PC-3 (cell line): ENCODE measurements at regions not wholly inside any gene's neighbourhood (a gene's known extent, or its start where the extent isn't known, plus 50 kb on each side); places are given as distances from the start of the nearest gene placed in this dataset.
"Not testable (repeated sequence)": the region's sequence is repeated elsewhere in the genome, so short reads cannot be mapped to it uniquely, and the experiment has no call there.

Source experiments
- ATAC-seq: fragments of 200-7000 bp; cut with Tn5 transposase; 2 replicates; pipeline ENCODE4 v1.9.1; 2020; ENCODE audit warnings: mild to moderate bottlenecking, moderate library complexity
- BruUV-seq: library from RNA; stranded (reverse); fragments of 400-500 nt; replicated peaks from 2 replicates; lab custom pipeline; 2021; lab: Mats Ljungman, UMichigan
- CTCF ChIA-PET: fragments of 300-600 bp; sonication (Branson Sonifier 250); formaldehyde crosslinking; loops from one replicate; lab custom pipeline; 2022; ENCODE audit warnings: antibody characterized with exemption; lab: Charles Lee
- POLR2A ChIA-PET: fragments of 300-600 bp; sonication (Branson Sonifier 250); formaldehyde crosslinking; loops from one replicate; lab custom pipeline; 2022; ENCODE audit warnings: antibody characterized with exemption; ENCODE audit not compliant: unreplicated experiment; lab: Charles Lee
- DNase-seq: peaks from one replicate; pipeline ENCODE4 v3.0.0-alpha.2; 2015
- H2AFZ ChIP-seq: fragments of 300-600 bp; sonication (generic); 2 replicates; pipeline ENCODE4 v1.6.0; 2016; ENCODE audit warnings: antibody characterized with exemption, low read length
- H3F3A ChIP-seq: fragments of 300-600 bp; sonication (generic); one replicate; pipeline ENCODE4 v1.6.0; 2017; ENCODE audit warnings: antibody characterized with exemption, low read length, control low read depth, mild to moderate bottlenecking; ENCODE audit not compliant: unreplicated experiment
- H3K27ac ChIP-seq: fragments of 300-600 bp; sonication (generic); 2 replicates; pipeline ENCODE4 v1.5.1; 2016; ENCODE audit warnings: mild to moderate bottlenecking, low read length
- H3K27me3 ChIP-seq: fragments of 300-600 bp; sonication (generic); 2 replicates; pipeline ENCODE4 v1.6.1; 2016; ENCODE audit warnings: low read length, mixed read lengths
- H3K36me3 ChIP-seq: fragments of 300-600 bp; sonication (generic); 2 replicates; pipeline ENCODE4 v1.6.1; 2016; ENCODE audit warnings: low read depth, mixed run types, low read length, mixed read lengths
- H3K4me1 ChIP-seq: fragments of 300-600 bp; sonication (generic); 2 replicates; pipeline ENCODE4 v1.5.1; 2016; ENCODE audit warnings: low read length; ENCODE audit not compliant: insufficient read depth
- H3K4me2 ChIP-seq: fragments of 300-600 bp; sonication (generic); 2 replicates; pipeline ENCODE4 v1.6.0; 2016; ENCODE audit warnings: low read length
- H3K4me3 ChIP-seq: fragments of 300-600 bp; sonication (generic); 2 replicates; pipeline ENCODE4 v1.5.1; 2016; ENCODE audit warnings: mild to moderate bottlenecking, low read length, mixed read lengths
- H3K79me2 ChIP-seq: fragments of 300-600 bp; sonication (generic); 2 replicates; pipeline ENCODE4 v1.6.1; 2017; ENCODE audit warnings: low read length, mixed read lengths
- H3K9ac ChIP-seq: fragments of 300-600 bp; sonication (generic); 2 replicates; pipeline ENCODE4 v1.6.0; 2016; ENCODE audit warnings: mild to moderate bottlenecking, low read length
- H3K9me2 ChIP-seq: fragments of 300-600 bp; sonication (generic); replicated peaks from 2 replicates; pipeline ENCODE4 v1.6.1; 2016; ENCODE audit warnings: mixed run types, low read length, mixed read lengths
- H3K9me3 ChIP-seq: fragments of 300-600 bp; sonication (generic); 2 replicates; pipeline ENCODE4 v1.6.1; 2016; ENCODE audit warnings: low read length, mixed read lengths
- H4K20me1 ChIP-seq: fragments of 300-600 bp; sonication (generic); 2 replicates; pipeline ENCODE4 v1.6.1; 2016; ENCODE audit warnings: low read length, mixed read lengths
- CTCF ChIP-seq: fragments of 300-600 bp; sonication (generic); conservative IDR thresholded peaks from 2 replicates; pipeline ENCODE4 v1.5.1; 2017; ENCODE audit warnings: antibody characterized with exemption, low read depth, mild to moderate bottlenecking, low read length
- EZH2 ChIP-seq: fragments of 300-600 bp; sonication (generic); IDR thresholded peaks from one replicate; pipeline ENCODE4 v1.6.1; 2017; ENCODE audit warnings: antibody characterized with exemption, mild to moderate bottlenecking, low read length; ENCODE audit not compliant: unreplicated experiment
- EZH2phosphoT487 ChIP-seq: fragments of 300-600 bp; sonication (generic); IDR thresholded peaks from 2 replicates; pipeline ENCODE4 v1.6.1; 2018; ENCODE audit warnings: mild to moderate bottlenecking, antibody characterized with exemption, low read length, borderline replicate concordance
- intact Hi-C: fragments of 100-400 bp; cut with micrococcal nuclease; formaldehyde crosslinking; loops from 2 replicates; pipeline ENCODE4 v1.9.0; 2023

- intact Hi-C loops = loop anchor here (2.0 to 5.0 kb wide), 3 partner anchors 125 to 235 kb away; no protein-coding TSS in a partner anchor
- no TSS peak for BruUV-seq
- peak; percentile 92 for ATAC-seq
- H3K4me2 ChIP-seq = peak overlapping the region; percentile 30
- POLR2A ChIA-PET = no interaction called here
- no peaks in the 10 kb centered on the region for H4K20me1 ChIP-seq
- peak; percentile 95 for DNase-seq
- peaks cover 57% of the 10 kb centered on the region for H3K4me1 ChIP-seq
- H2AFZ ChIP-seq = peak overlapping the region; percentile 14; the same call in 1 of the 2 replicates
- no peaks in the 10 kb centered on the region for H3K9me3 ChIP-seq
- no peaks in the 10 kb centered on the region for H3F3A ChIP-seq
- TF ChIP-seq EZH2 = no peak
- TF ChIP-seq EZH2phosphoT487 = no peak
- no peak for TF ChIP-seq CTCF
- CTCF ChIA-PET = no interaction called here
- no peak overlapping the region for H3K4me3 ChIP-seq
- H3K9ac ChIP-seq = peak overlapping the region; percentile 35
- no peaks in the 10 kb centered on the region for H3K79me2 ChIP-seq
- no peaks in the 10 kb centered on the region for H3K9me2 ChIP-seq
- H3K27ac ChIP-seq = peak overlapping the region; percentile 84
- H3K27me3 ChIP-seq = no peaks in the 10 kb centered on the region
- no peaks in the 10 kb centered on the region for H3K36me3 ChIP-seq
These were observed 1273.0 kb downstream of the EFNA5 start for GRCh38 chr5:106397700-106398099.

- peak overlapping the region; percentile 15; the same call in 1 of the 2 replicates for H3K27ac ChIP-seq
- H3K4me3 ChIP-seq = no peak overlapping the region
- no peaks in the 10 kb centered on the region for H3K36me3 ChIP-seq
- H3K4me2 ChIP-seq = no peak overlapping the region
- H3K9me2 ChIP-seq = no peaks in the 10 kb centered on the region
- no peak overlapping the region for H2AFZ ChIP-seq
- no peak for ATAC-seq
- H3K27me3 ChIP-seq = no peaks in the 10 kb centered on the region
- H3K9ac ChIP-seq = no peak overlapping the region
- H4K20me1 ChIP-seq = no peaks in the 10 kb centered on the region
- H3K4me1 ChIP-seq = peaks cover 27% of the 10 kb centered on the region
- BruUV-seq = no TSS peak
- H3F3A ChIP-seq = no peaks in the 10 kb centered on the region
- TF ChIP-seq EZH2 = no peak
- TF ChIP-seq EZH2phosphoT487 = no peak
- no peak for TF ChIP-seq CTCF
- H3K9me3 ChIP-seq = no peaks in the 10 kb centered on the region
- POLR2A ChIA-PET = no interaction called here
- no peaks in the 10 kb centered on the region for H3K79me2 ChIP-seq
- DNase-seq = no peak
- intact Hi-C loops = no loop called here
- CTCF ChIA-PET = no interaction called here
These were observed 1277.5 kb downstream of the EFNA5 start for GRCh38 chr5:106393276-106393675.

- intact Hi-C loops = no loop called here
- no peak overlapping the region for H2AFZ ChIP-seq
- ChIA-PET CTCF (no interaction called here), POLR2A (no interaction called here)
- DNase-seq = peak; percentile 77
- no TSS peak for BruUV-seq
- no peaks in the 10 kb centered on the region for H3K9me3 ChIP-seq
- H3K36me3 ChIP-seq = no peaks in the 10 kb centered on the region
- ATAC-seq = peak; percentile 20; the same call in 1 of the 2 replicates
- H3K4me3 ChIP-seq = no peak overlapping the region
- peak overlapping the region; percentile 17; the same call in 1 of the 2 replicates for H3K27ac ChIP-seq
- H3K79me2 ChIP-seq = no peaks in the 10 kb centered on the region
- H3F3A ChIP-seq = no peaks in the 10 kb centered on the region
- H3K4me1 ChIP-seq = peaks cover 23% of the 10 kb centered on the region
- no peaks in the 10 kb centered on the region for H3K27me3 ChIP-seq
- no peaks in the 10 kb centered on the region for H3K9me2 ChIP-seq
- no peak overlapping the region for H3K9ac ChIP-seq
- TF ChIP-seq CTCF (no peak), EZH2phosphoT487 (no peak), EZH2 (no peak)
- no peak overlapping the region for H3K4me2 ChIP-seq
- no peaks in the 10 kb centered on the region for H4K20me1 ChIP-seq
These were observed 1278.0 kb downstream of the EFNA5 start for GRCh38 chr5:106392766-106393165.

GRCh38 chr5:106387767-106388166 is 1283.0 kb downstream of the EFNA5 start:
- H3K4me1 ChIP-seq, H3F3A ChIP-seq, H3K4me2 ChIP-seq, H3K9me3 ChIP-seq, H3K36me3 ChIP-seq, intact Hi-C loops, H3K4me3 ChIP-seq, DNase-seq, H4K20me1 ChIP-seq, H2AFZ ChIP-seq, H3K9me2 ChIP-seq, CTCF ChIA-PET, POLR2A ChIA-PET, H3K27ac ChIP-seq, BruUV-seq, H3K79me2 ChIP-seq, ATAC-seq, H3K9ac ChIP-seq, H3K27me3 ChIP-seq: not testable (repeated sequence)
